ENCODE measurements at regions not wholly inside any gene's neighbourhood (a gene's known extent, or its start where the extent isn't known, plus 50 kb on each side); places are given as distances from the start of the nearest gene placed in this dataset.

DNA sequence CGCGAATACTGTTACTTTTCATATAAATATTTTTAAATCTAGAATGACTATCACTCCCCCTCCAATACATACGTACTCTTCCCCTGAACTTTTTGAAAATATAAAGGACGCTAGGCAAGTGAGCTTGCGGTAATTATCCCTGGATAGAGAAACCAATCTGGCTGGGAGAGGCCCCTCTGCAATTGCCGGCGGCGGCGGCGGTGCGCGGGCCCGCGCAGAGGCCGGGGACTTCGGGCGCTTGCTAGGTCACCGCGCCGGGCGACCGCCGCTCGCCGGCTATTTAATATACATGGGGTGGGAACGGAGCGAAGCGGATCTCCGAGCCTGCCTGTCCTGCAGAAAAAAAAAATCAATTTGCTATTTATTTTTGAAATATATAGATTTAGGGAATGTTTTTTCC is 416.3 kb upstream of the ESRRG start:
- WGBS, 2 experiments (ENCODE audit: extremely low coverage in 2 of 2, insufficient read length in 1 of 2) = 31% methylated on average over 9 of the region's 29 CpGs; no CpG with 5 or more reads in 1 of the 2 experiments
- no peak overlapping the region for H2AK5ac ChIP-seq (ENCODE audit: low read depth, low read length)
- H4K5ac ChIP-seq (ENCODE audit: low read depth, low read length) = no peak overlapping the region
- no peak overlapping the region for H2AFZ ChIP-seq (replicated peaks; ENCODE audit: low read length, poor library complexity)
- H2BK15ac ChIP-seq (ENCODE audit: low read depth, low read length) = no peak overlapping the region
- dilution Hi-C loops (cut with HindIII; ENCODE audit: low sequenced_read_pairs, unreplicated experiment) (no loop called here), intact Hi-C loops (cut with micrococcal nuclease) (loop anchor here (10.0 kb wide), 1 partner anchor 525 kb away; no protein-coding TSS in a partner anchor), in situ Hi-C loops (cut with MboI; ENCODE audit: low sequenced_read_pairs) (no loop called here)
- H3K23ac ChIP-seq (ENCODE audit: low read depth, low read length) = no peak overlapping the region
- H2BK20ac ChIP-seq (ENCODE audit: low read depth, low read length) = no peak overlapping the region
- ChIA-PET CTCF (interaction anchor here (0.6 to 0.7 kb wide), 2 partner anchors 130 to 632 kb away, joined by 3 read pairs; no protein-coding TSS in a partner anchor), POLR2A (ENCODE audit: unreplicated experiment) (no interaction called here)
- H2AK9ac ChIP-seq (replicated peaks; ENCODE audit: low read depth, low read length, poor library complexity) = no peak overlapping the region
- H3K4me1 ChIP-seq (ENCODE audit: control insufficient read depth, insufficient read depth, low read length) = no peaks in the 10 kb centered on the region
- H3K27ac ChIP-seq (ENCODE audit: insufficient read depth, low read length) = no peak overlapping the region
- no peak overlapping the region for H3K9ac ChIP-seq (ENCODE audit: low read depth, low read length)
- no peak overlapping the region for H3K18ac ChIP-seq (ENCODE audit: low read depth, low read length)
- no peaks in the 10 kb centered on the region for H3K9me1 ChIP-seq (ENCODE audit: insufficient read depth, low read length)
- H3K4me2 ChIP-seq (ENCODE audit: low read depth, low read length) = no peak overlapping the region
- H3K4ac ChIP-seq (ENCODE audit: low read depth, low read length) = no peak overlapping the region
- H3K79me1 ChIP-seq (ENCODE audit: low read depth in 1 of 2, low read length in 2 of 2) = no peaks in the 10 kb centered on the region
- H2BK120ac ChIP-seq (ENCODE audit: low read depth, low read length) = no peak overlapping the region
- ATAC-seq (ENCODE audit: low read depth) (no peak), DNase-seq (no peak)
- H3K56ac ChIP-seq (ENCODE audit: extremely low read depth, insufficient read depth, low read length) = no peak overlapping the region
- H3K9me3 ChIP-seq (ENCODE audit: control insufficient read depth, insufficient read depth, low read length) = peaks cover 4% of the 10 kb centered on the region; the same call in 1 of the 2 replicates
- H3K36me3 ChIP-seq (ENCODE audit: control insufficient read depth, insufficient read depth, low read length) = no peaks in the 10 kb centered on the region
- BruUV-seq (replicated peaks) = no TSS peak
- no peak overlapping the region for H4K8ac ChIP-seq (ENCODE audit: low read depth in 2 of 2, low read length in 2 of 2)
- no peak for TF ChIP-seq RAD21 (IDR thresholded peaks at IDR 0.05; ENCODE audit: low read length)
- TF ChIP-seq CEBPB (IDR thresholded peaks at IDR 0.05; ENCODE audit: low read depth, low read length) = no peak
- TF ChIP-seq RCOR1 (IDR thresholded peaks at IDR 0.05; ENCODE audit: insufficient replicate concordance, low read length) = no peak
- TF ChIP-seq, protein P1, sequence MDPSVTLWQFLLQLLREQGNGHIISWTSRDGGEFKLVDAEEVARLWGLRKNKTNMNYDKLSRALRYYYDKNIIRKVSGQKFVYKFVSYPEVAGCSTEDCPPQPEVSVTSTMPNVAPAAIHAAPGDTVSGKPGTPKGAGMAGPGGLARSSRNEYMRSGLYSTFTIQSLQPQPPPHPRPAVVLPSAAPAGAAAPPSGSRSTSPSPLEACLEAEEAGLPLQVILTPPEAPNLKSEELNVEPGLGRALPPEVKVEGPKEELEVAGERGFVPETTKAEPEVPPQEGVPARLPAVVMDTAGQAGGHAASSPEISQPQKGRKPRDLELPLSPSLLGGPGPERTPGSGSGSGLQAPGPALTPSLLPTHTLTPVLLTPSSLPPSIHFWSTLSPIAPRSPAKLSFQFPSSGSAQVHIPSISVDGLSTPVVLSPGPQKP (IDR thresholded peaks at IDR 0.05; ENCODE audit: borderline replicate concordance, low read depth, low read length) = no peak
- TF ChIP-seq, protein P2, sequence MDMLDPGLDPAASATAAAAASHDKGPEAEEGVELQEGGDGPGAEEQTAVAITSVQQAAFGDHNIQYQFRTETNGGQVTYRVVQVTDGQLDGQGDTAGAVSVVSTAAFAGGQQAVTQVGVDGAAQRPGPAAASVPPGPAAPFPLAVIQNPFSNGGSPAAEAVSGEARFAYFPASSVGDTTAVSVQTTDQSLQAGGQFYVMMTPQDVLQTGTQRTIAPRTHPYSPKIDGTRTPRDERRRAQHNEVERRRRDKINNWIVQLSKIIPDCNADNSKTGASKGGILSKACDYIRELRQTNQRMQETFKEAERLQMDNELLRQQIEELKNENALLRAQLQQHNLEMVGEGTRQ (IDR thresholded peaks at IDR 0.05; ENCODE audit: low read depth, low read length) = no peak
- TF ChIP-seq POLR2A (IDR thresholded peaks at IDR 0.05; ENCODE audit: low read depth, low read length) = no peak
- TF ChIP-seq SMC3 (IDR thresholded peaks at IDR 0.05; ENCODE audit: low read depth, low read length) = no peak
- TF ChIP-seq RFX5 (IDR thresholded peaks at IDR 0.05; ENCODE audit: low read depth, low read length) = no peak
- TF ChIP-seq, protein P3, sequence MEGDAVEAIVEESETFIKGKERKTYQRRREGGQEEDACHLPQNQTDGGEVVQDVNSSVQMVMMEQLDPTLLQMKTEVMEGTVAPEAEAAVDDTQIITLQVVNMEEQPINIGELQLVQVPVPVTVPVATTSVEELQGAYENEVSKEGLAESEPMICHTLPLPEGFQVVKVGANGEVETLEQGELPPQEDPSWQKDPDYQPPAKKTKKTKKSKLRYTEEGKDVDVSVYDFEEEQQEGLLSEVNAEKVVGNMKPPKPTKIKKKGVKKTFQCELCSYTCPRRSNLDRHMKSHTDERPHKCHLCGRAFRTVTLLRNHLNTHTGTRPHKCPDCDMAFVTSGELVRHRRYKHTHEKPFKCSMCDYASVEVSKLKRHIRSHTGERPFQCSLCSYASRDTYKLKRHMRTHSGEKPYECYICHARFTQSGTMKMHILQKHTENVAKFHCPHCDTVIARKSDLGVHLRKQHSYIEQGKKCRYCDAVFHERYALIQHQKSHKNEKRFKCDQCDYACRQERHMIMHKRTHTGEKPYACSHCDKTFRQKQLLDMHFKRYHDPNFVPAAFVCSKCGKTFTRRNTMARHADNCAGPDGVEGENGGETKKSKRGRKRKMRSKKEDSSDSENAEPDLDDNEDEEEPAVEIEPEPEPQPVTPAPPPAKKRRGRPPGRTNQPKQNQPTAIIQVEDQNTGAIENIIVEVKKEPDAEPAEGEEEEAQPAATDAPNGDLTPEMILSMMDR (conservative IDR thresholded peaks at IDR 0.05; ENCODE audit: low read depth, low read length) = no peak
- no peak for TF ChIP-seq NFE2L2 (IDR thresholded peaks at IDR 0.05; ENCODE audit: low read depth, low read length)
- TF ChIP-seq MAZ (IDR thresholded peaks at IDR 0.05; ENCODE audit: borderline replicate concordance, low read depth, low read length) = no peak
- TF ChIP-seq BHLHE40 (IDR thresholded peaks at IDR 0.05; ENCODE audit: low read depth, low read length) = no peak
- no peak for TF ChIP-seq MXI1 (IDR thresholded peaks at IDR 0.05; ENCODE audit: borderline replicate concordance, low read depth, low read length)
- TF ChIP-seq CHD1 (IDR thresholded peaks at IDR 0.05; ENCODE audit: low read depth, low read length) = no peak
- no peak for TF ChIP-seq FOS (IDR thresholded peaks at IDR 0.05; ENCODE audit: low read depth, low read length)
- no peak overlapping the region for H4K91ac ChIP-seq (ENCODE audit: insufficient read depth, low read depth, low read length)
- peaks cover 34% of the 10 kb centered on the region for H3K27me3 ChIP-seq (ENCODE audit: control insufficient read depth, insufficient read depth, low read length)
- no peaks in the 10 kb centered on the region for H4K20me1 ChIP-seq (ENCODE audit: insufficient read depth, low read length)
- H2BK5ac ChIP-seq (ENCODE audit: low read depth, low read length, poor library complexity, severe bottlenecking) = no peak overlapping the region
- no peak overlapping the region for H3K4me3 ChIP-seq (ENCODE audit: insufficient read depth, low read depth, low read length)
- H3K14ac ChIP-seq (replicated peaks; ENCODE audit: low read depth, low read length) = no peak overlapping the region

Data from IMR-90 (cell line).